ENCODE measurements at regions not wholly inside any gene's neighbourhood (a gene's known extent, or its start where the extent isn't known, plus 50 kb on each side); places are given as distances from the start of the nearest gene placed in this dataset.

DNA sequence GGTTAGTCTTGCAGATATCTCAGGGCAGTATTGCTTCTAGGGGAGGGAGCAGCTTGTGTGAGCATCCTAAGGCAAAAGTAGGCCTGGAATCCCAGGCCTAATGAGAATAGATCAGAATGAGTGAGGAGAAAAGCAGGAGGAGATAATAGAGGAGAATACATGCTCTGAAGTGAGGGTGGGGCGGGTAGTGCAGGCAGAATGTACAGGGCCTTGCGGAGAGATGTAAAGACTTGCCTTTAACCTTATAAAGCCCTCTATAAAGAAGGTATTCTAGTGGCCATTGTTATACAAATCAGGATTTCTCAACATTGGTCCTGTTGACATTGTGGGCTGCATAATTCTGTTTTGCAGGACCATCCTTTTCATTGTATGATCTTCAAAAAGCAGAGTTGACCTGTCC is 855.3 kb downstream of the PCDH7 start:
- DNase-seq (no peak), ATAC-seq (no peak)
- intact Hi-C loops (cut with DNase I, micrococcal nuclease) = no loop called here

DNA sequence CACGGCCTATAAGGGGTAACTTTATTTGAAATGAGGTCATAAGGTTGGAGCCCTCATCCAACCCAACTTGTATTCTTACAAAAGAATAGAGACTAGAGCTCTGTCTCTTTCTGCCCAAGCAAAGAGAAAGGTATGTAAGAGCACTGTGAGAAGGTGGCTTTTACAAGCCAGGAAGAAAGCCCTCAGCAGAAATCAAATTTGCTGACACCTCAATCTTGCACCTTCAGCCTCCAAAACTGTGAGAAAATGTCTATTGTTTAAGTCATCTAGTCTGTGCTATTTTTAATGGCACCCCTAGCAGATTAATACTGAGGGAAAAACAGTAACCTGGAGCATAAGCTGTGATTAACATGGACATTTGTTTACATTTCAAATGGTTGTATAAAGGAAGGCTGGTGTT is 860.7 kb downstream of the PCDH7 start:
- no peak for ATAC-seq
- intact Hi-C loops (cut with DNase I, micrococcal nuclease) = no loop called here
- DNase-seq = no peak

DNA sequence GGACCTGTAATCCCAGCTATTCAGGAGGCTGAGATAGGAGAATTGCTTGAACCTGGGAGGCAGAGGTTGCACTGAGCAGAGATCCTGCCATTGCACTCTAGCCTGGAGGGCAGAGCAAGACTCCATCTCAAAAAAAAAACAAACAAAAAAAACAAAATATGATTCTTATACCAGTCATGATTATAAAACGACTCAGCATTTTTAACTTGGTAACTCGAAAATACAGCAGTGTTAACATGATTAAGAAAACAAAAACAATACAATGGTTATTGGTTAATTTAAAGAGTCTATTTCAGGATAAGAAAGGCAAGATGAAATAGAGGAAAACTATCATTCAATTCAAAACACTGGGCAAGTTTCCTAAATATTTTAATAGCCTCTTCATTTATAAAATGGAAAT is 865.3 kb downstream of the PCDH7 start:
- no peak for DNase-seq
- intact Hi-C loops (cut with DNase I, micrococcal nuclease) = no loop called here
- ATAC-seq = no peak

DNA sequence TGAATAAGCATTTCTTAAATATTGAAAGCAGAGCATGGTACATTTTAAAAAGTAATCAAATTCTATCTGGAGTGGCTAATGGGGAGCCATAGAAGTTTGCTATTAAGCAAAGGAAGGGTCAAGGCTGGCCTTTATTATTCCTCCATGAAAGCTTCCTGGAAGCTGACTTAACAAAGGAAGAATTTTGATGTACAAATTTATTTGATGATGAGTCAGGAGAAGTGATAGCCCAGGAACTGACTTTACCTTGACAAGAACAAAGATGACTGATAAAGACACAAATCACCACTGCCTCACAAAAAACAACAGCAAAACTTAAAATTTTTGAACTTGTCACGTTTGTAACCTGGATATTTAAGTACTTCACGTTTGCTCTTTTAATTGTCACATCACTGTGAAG is 872.1 kb downstream of the PCDH7 start:
- no peak for DNase-seq
- intact Hi-C loops (cut with DNase I, micrococcal nuclease) = no loop called here
- no peak for ATAC-seq

DNA sequence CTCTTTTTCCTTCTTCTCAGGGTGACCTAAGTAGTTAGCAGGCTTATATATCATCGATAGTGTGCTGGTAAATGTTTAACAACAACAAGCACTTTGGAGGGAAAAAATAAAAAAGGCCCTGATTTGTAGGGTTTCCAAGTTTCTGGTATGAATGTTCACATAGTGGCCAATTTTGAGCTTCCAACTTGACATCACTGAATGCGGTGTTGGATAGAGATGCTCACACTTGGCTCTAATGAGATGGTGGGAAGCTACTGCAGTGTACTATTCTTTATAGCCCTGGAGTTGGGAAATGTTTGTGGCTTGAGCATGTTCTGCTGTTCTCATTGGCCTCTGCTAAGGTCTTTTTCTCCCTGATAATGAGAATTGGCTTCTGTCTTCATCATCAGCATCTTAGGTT is 875.3 kb downstream of the PCDH7 start:
- DNase-seq = no peak
- intact Hi-C loops (cut with DNase I, micrococcal nuclease) = no loop called here
- no peak for ATAC-seq

DNA sequence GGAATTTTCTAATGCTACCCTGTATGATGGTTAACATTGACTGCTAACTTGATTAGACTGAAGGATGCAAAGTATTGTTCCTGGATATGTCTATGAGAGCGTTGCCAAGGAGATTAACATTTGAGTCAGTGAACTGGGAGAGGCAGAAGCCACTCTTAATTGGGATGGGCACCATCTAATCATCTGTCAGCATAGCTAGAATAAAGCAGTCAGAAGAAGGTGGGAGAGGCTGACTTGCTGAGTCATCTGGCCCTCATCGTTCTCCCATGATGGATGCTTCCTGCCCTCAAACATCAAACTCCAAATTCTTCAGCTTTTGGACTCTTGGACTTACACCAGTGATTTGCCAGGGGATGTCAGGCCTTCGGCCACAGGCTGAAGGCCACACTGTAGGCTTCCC is 878.5 kb downstream of the PCDH7 start:
- no peak for DNase-seq
- ATAC-seq = no peak
- intact Hi-C loops (cut with DNase I, micrococcal nuclease) = no loop called here

DNA sequence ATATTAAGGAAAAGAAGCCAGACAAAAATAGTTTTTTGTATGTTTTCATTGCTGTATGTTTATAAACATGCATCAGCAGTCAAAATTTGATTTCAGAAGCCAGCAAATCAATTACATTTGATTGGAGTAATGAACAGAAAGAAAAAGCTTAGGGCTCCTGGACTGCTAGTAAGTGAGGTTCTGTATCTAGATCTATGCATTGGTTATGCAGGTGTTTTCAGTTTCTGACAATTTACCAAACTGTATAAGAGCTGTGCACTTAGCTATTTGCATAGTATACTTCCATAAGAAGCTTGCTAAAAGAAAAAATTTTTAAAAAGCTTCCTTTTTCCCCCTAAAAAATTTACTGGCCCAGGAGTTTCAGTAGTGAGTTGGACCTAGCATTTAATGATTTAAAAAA is 881.6 kb downstream of the PCDH7 start:
- intact Hi-C loops (cut with DNase I, micrococcal nuclease) = no loop called here
- ATAC-seq = no peak
- DNase-seq = no peak

DNA sequence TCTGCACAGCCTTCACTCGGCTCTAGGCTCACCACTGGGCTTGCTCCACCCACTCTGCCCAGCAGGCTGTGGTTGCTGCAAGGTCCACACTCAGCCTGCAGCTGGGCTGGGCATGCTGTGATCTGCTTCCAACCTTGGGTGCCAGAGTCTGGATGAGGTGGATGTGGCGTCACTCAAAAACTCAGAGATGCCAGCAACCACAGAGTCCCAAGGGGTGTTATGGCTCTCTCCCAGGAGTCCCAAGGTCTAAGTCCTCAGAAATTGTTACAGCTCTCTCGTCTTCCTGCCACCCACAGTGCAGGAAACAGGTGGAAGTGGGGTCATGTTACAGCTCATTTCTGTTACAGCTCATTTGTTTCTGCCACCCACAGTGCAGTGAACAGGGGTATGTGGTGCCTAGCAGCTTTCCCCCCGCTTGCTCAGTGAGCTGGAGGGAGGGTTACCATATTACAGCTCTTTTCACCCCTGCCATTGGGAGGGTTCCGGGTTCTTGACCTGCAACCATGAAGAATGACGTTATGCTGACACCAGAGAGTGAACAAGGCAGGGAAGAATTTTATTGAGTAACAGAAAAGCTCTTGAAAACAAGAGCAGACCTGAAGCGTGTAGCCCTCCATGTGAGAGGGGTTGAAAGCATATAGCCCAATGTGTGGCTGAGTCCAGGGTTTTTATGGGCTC is 893.9 kb downstream of the PCDH7 start:
- intact Hi-C loops (cut with DNase I, micrococcal nuclease) = no loop called here
- DNase-seq = no peak
- ATAC-seq = no peak

DNA sequence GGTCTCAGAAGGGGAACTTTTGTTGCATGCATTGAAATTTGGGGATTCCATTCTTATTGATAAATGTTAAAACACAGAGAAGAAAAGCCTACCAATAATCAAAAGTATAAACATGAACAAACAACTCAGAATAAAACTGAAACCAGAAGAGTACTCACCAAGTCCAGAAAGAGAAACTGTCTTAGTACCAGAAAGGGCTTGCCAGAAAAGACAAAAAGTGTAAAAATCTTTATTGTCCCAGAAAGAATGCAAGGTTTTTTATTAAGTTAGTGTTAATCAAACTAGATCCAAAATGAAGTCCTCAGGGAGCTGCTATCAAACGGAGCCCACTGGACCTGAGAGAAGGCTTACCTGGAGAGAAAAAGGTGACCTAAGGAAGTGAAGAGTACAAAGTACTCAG is 897.5 kb downstream of the PCDH7 start:
- intact Hi-C loops (cut with DNase I, micrococcal nuclease) = no loop called here
- DNase-seq (no peak), ATAC-seq (no peak)

DNA sequence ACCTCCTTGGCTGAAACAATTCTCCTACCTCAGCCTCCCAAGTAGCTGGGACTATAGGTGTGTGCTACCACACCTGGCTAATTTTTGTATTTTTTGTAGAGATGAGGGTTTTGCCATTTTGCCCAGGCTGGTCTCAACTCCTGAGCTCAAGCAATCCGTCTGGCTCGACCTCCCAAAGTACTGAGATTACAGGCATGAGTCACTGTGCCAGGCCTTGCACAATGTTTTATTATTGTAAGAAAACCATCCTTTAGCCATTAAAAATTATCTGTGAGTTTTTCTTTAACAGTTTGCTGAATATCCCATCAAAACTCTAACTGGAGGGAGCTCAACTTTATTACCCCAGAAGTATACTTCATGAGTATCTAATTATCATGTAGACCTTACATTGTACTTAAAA is 900.3 kb downstream of the PCDH7 start:
- ATAC-seq (no peak), DNase-seq (no peak)
- intact Hi-C loops (cut with DNase I, micrococcal nuclease) = no loop called here

DNA sequence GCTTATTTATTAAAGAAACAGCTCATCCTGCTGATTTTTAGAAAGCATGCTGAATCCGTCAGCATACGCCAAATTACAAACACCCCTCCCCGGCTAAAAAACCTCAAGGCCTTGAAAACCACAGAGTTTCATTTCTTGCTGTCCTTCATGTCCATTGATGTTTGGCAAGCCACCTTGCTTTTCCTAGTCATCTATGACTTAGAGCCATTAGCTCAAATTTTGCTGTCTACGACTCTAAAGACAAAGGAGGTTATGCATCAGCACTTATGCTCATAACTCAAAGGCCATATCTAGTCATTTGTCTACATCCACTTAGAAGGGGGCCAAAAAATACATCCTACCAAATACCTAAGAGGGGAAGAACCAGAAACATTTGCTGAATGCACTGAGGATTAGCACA is 925.1 kb downstream of the PCDH7 start:
- intact Hi-C loops (cut with DNase I, micrococcal nuclease) = no loop called here
- ATAC-seq (no peak), DNase-seq (no peak)

DNA sequence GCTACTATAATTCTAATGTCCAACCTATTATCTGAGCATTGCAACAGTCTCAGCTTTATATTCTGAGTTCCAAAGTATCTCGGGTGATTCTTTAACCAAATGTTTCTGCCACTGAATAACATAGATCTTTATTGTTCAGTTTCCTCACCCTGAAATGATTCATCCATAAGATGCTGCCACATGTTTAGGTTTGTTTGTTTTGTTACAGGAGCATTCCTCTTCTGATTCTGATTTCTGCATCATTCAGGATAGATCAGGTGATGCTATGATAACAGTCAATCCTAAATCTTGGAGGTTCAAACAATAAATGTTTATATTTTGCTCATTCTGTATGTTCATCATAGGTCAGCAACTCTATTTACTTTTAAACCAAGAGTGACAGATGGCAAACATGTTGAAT is 927.6 kb downstream of the PCDH7 start:
- ATAC-seq = no peak
- intact Hi-C loops (cut with DNase I, micrococcal nuclease) = no loop called here

DNA sequence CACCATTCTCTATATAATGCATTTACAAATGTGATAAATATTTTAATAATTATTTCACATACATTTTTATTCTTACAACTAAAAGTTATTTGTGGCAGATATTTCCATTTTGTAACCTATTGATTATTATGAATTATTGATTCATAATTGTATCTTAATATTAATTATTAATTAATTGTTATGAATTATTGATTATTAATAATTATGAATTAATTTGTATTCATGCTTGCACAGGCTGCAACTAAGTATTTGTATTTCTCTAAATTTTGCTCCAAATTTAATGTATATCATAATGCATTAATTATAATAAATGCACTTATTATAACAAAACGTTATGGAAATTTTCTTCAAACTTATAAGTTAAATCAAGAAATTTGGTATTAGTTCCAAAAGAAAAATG is 929.7 kb downstream of the PCDH7 start:
- intact Hi-C loops (cut with DNase I, micrococcal nuclease) = no loop called here
- ATAC-seq (no peak), DNase-seq (no peak)

More for the DNA sequence above, 927.6 kb downstream of the PCDH7 start:
- no peak for DNase-seq

DNA sequence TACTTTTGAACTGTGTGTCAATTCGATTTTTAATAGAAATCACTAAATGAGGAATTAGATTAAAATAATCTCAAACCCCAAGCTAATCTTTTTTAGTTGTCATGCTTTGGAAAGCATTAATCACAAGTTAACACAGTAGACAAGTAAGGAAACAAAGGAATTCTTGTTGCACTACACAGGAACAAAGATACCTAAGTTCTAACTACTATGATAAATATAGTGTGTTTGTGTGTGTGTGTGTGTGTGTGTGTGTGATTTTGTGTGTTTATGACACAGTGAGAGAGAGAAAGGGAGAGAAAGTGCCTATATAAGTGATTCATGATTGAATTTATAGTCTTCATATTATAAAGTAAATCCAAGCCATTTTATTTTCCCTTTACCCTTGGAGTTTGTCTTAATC is 931.4 kb downstream of the PCDH7 start:
- intact Hi-C loops (cut with DNase I, micrococcal nuclease) = no loop called here
- ATAC-seq = no peak
- DNase-seq = no peak

DNA sequence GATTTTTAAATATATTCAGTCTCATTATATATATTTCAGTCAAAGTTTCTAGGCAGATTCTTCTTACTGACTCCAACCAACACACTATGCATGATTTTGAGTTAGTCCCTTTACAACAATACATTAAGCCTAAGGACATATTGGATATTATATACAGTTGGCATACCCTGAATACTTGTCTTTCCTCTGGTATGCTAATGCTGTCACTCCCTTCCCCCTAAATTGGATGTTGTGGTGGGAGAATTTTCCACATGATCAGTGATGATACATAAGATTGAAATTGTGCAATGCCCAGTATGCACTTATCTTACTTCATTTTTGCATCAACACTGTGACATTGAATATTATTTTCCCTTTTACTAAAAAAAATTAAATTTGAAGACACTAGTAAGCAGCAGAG is 935.2 kb downstream of the PCDH7 start:
- ATAC-seq (no peak), DNase-seq (no peak)
- intact Hi-C loops (cut with DNase I, micrococcal nuclease) = no loop called here

DNA sequence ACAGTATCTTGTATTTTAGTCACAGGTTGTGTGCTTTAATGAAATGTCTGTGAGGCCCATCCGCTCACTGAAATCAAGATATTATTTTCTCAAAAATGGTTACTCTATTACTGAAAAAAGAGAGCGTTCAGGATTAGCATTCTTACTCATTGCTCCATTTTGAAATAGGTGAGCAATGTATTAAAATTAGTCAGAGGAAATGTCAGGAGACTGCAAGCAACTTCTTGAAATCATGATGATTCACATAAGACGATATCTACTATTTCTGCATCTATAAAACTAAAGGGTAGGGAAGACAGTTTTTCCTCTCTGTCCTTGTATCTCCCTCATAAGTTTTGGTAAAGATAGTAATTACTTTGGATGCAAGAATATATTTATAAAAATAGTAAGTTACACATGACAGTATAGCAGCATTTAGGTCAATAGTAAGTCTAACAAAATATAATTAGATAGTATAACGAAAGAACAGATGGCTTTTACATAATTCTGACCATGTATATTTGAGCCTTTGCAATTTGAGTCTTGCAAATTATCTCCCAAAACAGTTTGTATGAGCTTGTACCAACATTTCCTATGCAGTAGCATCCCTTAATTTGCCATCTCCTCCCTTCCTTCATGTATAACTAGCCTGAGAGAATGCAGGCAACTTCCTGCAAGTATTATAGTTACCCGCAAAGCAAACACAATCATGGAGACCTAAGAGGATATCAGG is 937.8 kb downstream of the PCDH7 start:
- no peak for ATAC-seq
- intact Hi-C loops (cut with DNase I, micrococcal nuclease) = no loop called here
- no peak for DNase-seq

DNA sequence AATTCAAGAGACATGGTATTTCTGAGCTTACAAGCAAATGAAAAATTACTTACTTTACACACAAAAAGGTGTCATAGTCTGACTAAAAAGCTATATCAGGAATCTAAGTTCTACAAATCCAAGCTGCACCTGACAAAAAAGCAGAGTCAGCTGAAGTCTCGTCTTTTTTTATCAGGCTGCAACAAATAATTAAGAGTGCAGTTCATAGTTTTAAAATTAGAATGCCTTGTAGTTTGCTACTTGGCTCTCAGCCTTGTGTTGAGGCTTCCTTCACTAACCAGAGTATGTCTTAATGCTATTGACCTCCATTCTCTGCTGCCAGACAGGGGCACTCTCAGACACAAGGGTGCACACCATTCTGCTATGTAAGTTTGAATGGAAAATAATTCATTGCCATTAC is 940.7 kb downstream of the PCDH7 start:
- DNase-seq (no peak), ATAC-seq (no peak)
- intact Hi-C loops (cut with DNase I, micrococcal nuclease) = no loop called here

DNA sequence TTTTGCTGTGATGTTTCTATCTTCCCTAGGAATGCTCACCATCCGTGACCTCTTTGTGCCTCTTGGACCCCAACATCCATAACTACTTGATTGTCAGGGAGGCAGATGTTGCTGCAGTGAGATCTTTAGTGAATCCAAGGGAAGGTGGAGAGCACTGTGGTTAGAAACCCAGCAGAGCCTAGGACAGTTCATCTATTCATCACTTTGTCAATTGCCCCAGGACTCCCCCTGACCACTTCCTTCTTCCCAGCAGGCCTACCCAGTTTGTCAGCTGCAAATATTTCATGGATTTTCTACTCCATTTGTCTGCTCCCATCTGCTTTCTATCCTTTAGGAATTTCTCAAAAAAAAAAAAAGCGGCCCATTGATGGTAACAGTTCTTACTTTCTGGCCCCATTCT is 942.8 kb downstream of the PCDH7 start:
- ATAC-seq = no peak
- DNase-seq = no peak
- intact Hi-C loops (cut with DNase I, micrococcal nuclease) = no loop called here

DNA sequence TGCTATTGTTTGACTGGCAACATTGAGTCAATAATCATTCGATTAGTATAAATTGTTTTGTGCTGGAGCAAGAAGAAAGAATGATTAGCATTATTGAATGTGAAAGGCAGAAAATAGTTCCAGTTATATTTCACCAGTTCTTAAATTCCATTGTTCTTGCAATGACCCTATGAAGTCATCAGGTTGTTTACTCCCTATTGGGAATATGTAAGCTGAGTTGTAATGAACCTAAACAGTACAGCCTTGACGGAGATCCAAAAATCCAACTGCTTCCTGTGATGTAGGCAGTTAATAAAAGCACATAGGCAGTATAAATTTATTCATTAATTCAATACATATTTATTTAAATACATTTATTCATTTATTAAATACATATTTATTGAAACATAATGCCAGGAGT is 947.5 kb downstream of the PCDH7 start:
- no peak for ATAC-seq
- DNase-seq = no peak
- intact Hi-C loops (cut with DNase I, micrococcal nuclease) = no loop called here

DNA sequence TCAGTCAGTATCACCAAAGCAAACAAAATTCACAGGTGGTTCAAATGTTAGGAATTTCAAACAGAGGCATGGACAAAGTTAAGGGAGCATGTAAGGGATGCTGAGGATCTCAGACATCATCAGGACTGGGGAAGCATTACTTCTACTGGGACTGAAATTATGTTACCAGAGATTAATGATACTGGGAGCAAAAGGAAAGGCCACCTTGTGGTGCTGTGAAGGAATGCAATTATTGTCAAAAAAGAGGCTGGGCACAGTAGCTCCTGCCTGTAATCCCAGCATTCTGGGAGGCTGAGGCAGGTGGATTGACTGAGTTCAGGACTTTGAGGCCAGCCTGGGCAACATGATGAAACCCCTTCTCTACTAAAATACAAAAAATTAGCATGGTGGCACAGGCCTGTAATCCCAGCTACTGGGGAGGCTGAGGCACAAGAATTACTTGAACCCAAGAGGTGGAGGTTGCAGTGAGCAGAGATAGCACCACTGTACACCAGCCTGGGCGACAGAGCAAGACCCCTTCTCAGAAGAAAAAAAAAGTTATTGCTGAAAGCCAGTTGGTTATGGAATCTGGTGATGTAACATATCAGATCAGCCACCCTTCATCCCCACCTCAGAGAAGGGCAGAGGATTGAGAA is 954.3 kb downstream of the PCDH7 start:
- DNase-seq = peak in 1 of 2 donors; percentile 3
- intact Hi-C loops (cut with DNase I, micrococcal nuclease) = no loop called here

DNA sequence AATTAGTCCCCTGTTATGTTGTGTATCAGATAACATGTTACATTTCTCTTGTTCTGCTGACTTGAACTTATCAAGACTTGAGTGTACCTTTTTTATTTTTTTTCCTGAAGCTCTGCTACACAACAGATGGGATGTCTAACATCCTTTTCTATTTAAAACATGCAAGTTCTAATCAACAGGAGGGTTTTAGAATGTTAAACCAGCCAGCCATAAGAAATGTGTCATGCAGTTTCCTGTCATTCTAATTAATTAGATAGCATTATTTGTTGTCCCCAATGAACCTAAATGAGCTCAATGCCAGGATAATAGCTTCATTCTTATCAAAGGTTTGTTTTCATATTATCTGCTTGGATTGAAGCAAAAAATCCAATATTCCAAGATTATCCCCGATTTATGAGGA is 958.2 kb downstream of the PCDH7 start:
- ATAC-seq (no peak), DNase-seq (no peak)
- intact Hi-C loops (cut with DNase I, micrococcal nuclease) = no loop called here

More for the DNA sequence above, 954.3 kb downstream of the PCDH7 start:
- no peak for ATAC-seq
